ENCODE measurements at regions not wholly inside any gene's neighbourhood (a gene's known extent, or its start where the extent isn't known, plus 50 kb on each side); places are given as distances from the start of the nearest gene placed in this dataset.
"Not testable (repeated sequence)": the region's sequence is repeated elsewhere in the genome, so short reads cannot be mapped to it uniquely, and the experiment has no call there.

- DNase-seq (ENCODE audit: low spot score), result not testable (repeated sequence)
Measured at GRCh38 chr7:81182056-81182455, 263.2 kb upstream of the SEMA3C start.

GRCh38 chr7:81181066-81181465, 262.2 kb upstream of the SEMA3C start:
- no peak for DNase-seq (ENCODE audit: low spot score)

- no peak for DNase-seq (ENCODE audit: low spot score)
Measured at GRCh38 chr7:81180573-81180972, 261.7 kb upstream of the SEMA3C start.

- no peak for DNase-seq (ENCODE audit: low spot score)
Measured at GRCh38 chr7:81175275-81175940, 256.6 kb upstream of the SEMA3C start.

GRCh38 chr7:81173766-81174281, 255.0 kb upstream of the SEMA3C start:
- DNase-seq (ENCODE audit: low spot score), result no peak

- no peak for DNase-seq (ENCODE audit: low spot score)
Measured at GRCh38 chr7:81170291-81170690, 251.4 kb upstream of the SEMA3C start.

DNA sequence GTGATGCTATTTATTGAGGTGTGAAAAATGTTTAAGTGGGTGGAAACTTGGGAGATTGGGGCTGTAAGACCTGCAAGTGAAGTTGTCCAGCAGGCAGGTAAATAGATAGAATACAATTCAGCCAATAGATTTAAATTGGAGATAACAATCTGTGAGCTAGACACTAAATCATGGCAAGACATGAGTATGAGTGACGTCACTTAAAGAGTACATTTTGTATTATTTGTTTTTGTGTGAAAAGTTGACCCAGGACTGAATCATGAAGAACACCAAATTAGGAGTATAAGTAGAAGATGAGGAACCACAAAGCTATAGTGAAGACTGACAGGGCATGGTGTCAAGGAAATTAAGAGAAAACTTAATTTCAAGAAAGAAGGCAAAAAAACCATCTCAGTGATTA, 249.1 kb upstream of the SEMA3C start:
- no peak for DNase-seq (ENCODE audit: low spot score)

DNA sequence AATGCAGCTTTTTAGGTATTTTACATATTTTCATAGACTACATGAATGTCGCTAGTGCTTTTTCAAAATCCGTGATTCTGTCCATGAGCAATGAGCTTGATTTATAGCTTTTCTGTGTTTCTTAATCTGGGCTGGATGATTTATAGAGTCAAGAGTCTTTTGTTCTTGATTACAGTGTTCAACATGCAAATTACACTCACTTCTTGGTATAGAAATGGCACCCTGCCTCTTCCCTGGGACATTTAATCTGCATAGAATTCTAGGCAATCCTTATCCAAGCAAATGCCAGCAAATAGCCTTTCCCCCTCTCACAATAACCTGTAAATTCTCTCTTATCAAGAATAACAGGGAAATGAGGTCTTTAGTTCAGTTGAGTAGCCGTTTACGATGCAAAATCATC, 246.2 kb upstream of the SEMA3C start:
- DNase-seq (ENCODE audit: low spot score), result no peak

GRCh38 chr7:81162771-81163525, 244.1 kb upstream of the SEMA3C start:
- no peak for DNase-seq (ENCODE audit: low spot score)

DNA sequence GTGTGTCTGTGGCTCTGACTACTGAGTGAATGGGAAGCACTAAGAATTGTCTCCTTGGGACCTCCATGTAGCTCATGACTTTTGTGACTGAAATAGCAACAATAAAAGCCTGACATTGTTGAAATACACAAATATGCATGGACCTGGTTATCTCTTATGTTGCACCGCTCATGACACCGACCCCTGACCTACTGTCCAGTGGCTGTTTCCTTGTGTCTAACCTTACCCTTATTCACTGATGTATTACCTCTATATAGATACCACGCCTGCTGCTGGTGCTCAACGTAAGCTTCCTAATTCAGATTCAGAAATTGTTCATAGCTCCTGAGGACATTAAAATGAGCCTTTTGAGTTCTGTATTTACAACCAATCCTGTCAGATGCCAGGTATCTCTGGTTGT, 243.4 kb upstream of the SEMA3C start:
- DNase-seq (ENCODE audit: low spot score), result no peak

- no peak for DNase-seq (ENCODE audit: low spot score)
Measured at GRCh38 chr7:81161451-81162075, 242.7 kb upstream of the SEMA3C start.

DNA sequence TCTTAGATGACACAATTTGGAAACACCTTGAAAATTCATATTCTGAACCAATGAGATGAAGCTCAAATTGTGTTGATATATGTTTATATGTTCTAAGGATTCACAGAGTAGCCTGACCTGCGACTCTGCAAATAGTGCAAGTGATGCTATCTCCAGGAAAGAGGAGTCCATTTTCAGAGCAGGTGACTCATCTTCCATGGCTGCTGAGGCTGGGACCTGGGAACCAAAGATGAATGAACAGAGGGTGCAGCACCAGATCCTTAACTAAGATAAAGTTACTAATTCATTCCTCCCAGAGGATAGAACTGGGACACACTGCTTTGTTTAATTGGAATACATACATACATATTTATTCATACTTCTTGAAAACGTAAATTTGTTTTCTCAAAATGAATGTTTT, 240.6 kb upstream of the SEMA3C start:
- DNase-seq (ENCODE audit: low spot score), result no peak

DNA sequence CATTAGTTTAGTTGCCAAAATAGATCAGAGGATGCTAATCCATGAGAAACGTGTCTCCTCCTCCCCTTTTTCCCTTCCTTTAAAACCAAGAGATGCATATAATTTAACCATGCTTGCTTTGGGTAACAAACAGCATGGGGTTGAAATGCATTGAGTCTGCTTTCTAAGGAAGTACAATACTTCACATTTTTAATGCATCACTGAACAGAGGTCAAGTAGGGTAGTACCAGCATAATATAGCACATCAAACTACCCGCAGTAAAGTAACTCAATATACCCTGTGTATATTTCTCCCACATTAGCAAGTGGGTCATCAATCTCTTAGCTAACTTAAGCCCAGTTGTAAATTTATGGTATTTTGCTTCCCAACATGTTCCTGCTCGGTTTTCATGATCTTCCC, 239.3 kb upstream of the SEMA3C start:
- no peak for DNase-seq (ENCODE audit: low spot score)

DNA sequence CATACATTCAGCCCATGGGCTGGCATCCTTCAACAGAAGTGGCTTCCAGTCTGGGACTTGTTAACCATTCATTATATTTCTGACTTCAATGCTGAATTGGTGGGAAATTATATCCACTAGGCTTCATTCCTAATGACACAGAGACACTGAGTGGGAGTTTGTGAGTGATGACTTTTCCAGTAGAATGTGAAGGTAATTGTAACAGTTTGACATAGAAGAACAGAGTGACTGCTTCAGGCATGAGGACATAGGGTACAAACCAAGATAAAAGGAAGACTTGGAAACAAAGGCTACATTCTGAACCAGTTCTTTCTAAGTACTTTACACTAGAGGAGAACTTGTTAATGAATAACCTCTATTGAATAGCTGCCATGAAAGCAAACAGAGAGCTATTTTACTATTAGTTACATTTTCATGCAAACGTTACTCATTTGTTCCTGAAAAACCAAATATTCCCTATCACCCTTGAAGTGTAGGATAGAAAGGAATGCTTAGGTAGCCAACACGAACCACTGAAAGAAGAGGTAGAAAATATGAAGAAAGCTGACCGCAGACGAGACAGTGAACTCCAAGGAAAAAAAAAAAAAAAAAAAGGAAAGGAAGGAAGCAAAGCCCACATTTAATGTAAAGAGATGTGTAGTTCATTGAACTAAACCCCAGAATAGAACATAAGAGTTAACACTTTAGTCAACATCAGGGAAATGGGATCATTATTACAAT, 237.0 kb upstream of the SEMA3C start:
- no peak for DNase-seq (ENCODE audit: low spot score)

- DNase-seq (ENCODE audit: low spot score), result no peak
Measured at GRCh38 chr7:81154565-81154964, 235.7 kb upstream of the SEMA3C start.

DNA sequence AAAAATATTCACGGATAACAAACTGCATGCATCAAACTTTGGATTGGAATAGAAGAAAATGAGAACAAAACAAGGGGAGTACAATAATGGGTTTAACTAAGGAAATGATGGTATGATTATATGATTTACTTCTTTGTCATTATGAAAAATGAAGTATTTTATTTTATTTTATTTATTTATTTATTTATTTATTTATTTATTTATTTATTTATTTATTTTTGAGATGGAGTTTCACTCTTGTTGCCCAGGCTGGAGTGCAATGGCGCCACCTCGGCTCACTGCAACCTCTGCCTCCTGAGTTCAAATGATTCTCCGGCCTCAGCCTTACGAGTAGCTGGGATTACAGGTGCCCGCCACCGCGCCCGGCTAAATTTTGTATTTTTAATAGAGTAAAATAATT, 234.1 kb upstream of the SEMA3C start:
- not testable (repeated sequence) for DNase-seq (ENCODE audit: low spot score)

DNA sequence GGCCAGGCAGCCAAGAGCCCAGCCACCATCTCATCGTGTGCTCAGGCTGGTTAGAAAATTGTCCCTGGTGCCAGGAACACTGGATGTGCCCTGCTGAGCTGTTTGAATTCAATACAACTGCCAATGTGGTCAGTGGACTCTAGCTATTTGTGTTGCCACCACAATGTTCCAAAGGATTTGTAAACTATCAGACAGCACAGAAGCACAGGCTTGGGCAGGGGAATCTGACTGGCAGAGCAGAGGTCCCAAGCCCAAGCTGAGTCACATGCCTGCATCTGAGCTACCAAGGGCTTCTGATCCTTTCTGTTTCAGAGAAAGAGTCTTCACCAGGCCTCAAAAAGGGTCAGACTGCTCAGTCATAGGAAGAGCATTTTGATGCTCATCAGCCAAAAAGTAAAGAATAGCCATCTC, 232.1 kb upstream of the SEMA3C start:
- DNase-seq (ENCODE audit: low spot score), result peak; percentile 25

DNA sequence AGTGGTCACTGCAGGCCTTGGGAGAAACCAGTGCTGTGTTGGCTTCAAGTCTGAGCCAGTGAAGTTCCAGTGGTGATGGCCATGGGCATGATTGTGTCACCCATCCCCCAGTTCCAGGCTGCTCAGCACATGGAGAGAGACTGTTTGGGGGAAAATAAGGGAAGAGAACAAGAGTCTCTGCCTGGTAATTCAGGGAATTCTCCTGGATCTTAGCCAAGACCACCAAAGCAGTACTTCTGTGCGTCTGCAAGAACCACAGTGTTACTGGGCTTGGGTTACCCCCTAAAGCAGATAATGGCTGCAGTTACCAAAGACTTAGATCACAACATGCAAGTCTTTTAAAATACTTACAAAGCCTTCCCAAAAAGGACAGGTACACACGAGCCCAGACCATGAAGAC, 225.0 kb upstream of the SEMA3C start:
- DNase-seq (ENCODE audit: low spot score), result no peak

DNA sequence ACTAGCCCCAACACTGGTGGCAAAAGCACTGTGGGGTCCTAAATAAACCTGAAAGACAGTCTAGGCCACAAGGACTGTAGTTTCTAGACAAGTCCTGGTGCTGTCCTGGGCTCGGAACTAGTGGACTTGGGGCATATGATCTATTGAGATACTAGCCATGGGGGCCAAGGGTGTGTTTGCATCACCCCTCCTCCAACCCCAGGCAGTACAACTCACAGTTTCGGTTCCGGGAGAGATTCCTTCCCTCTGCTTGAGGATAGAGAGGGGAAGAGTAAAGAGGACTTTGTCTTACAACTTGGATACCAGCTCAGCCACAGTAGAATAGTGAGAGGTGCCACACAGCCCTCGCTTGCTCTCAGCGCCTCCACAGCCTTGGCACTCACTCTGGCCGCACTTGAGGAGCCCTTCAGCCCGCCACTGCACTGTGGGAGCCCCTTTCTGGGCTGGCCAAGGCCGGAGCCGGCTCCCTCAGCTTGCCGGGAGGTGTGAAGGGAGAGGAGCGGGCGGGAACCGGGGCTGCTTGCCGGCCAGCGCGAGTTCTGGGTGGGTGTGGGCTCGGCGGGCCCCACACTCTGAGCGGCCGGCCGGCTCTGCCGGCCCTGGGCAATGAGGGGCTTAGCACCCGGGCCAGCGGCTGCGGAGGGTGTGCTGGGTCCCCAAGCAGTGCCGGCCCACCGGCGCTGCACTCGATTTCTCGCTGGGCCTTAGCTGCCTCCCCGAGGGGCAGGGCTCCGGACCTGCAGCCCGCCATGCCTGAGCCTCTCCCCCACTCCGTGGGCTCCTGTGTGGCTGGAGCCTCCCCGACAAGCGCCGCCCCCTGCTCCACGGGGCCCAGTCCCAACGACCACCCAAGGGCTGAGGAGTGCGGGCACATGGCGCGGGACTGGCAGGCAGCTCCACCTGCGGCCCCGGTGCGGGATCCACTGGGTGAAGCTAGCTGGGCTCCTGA, 222.7 kb upstream of the SEMA3C start:
- peak; percentile 5 for DNase-seq (ENCODE audit: low spot score)

DNA sequence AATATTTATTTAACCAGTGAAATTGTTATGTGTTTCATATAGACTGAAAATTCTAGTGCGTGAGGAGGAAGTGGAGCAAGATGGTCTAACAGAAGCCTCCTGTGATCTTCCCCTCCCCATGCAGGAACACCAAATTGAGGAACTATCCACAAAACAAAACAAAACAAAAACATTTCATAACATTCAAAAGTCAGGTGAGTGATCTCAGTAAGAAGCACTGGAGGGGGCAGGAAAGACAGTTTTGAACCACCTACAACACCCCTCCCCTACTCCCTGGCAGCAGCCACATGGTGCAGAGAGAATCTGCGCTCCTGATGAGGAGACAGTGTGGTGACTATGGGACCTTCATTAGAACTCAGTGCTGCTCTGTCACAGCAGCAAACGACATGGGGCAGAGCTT, 221.9 kb upstream of the SEMA3C start:
- DNase-seq (ENCODE audit: low spot score), result no peak

DNA sequence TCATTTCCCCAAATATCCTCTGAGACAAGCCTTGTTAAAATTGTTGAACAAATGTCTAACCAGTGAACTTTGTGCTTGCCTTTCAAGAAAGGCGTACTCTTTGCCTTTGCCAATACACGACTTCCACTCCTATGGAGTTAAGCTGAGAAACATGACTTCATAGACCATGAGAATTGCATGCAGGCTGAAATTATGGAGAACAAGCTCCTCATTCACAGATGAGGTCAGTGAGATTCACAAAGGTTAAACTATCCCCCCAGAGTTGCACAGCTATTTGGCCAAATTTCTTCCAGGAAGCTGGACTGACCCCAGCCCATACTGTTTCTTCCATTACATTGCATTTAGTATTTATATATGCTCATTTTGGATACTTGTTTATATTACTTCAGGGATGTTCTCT, 221.4 kb upstream of the SEMA3C start:
- DNase-seq (ENCODE audit: low spot score), result no peak

Data from putamen (tissue), 1 donor.